ENCODE measurements at regions not wholly inside any gene's neighbourhood (a gene's known extent, or its start where the extent isn't known, plus 50 kb on each side); places are given as distances from the start of the nearest gene placed in this dataset.
"Not testable (repeated sequence)": the region's sequence is repeated elsewhere in the genome, so short reads cannot be mapped to it uniquely, and the experiment has no call there.

- DNase-seq (ENCODE audit: low read depth) = not testable (repeated sequence)
Observed at GRCh38 chr6:49274809-49275769, 188.0 kb downstream of the MMUT start.

GRCh38 chr6:49269190-49269589 lies 193.9 kb downstream of the MMUT start:
- DNase-seq (ENCODE audit: low read depth) = peak; percentile 41

- DNase-seq (ENCODE audit: low read depth) = no peak
Observed at GRCh38 chr6:49264909-49265308, 198.1 kb downstream of the MMUT start.

GRCh38 chr6:49264496-49264895 lies 198.6 kb downstream of the MMUT start:
- DNase-seq (ENCODE audit: low read depth) = no peak

- no peak for DNase-seq (ENCODE audit: low read depth)
Observed at GRCh38 chr6:49257549-49257948, 205.5 kb downstream of the MMUT start.

GRCh38 chr6:49255335-49255734 lies 207.7 kb downstream of the MMUT start:
- no peak for DNase-seq (ENCODE audit: low read depth)

GRCh38 chr6:49252901-49253300 lies 210.2 kb downstream of the MMUT start:
- no peak for DNase-seq (ENCODE audit: low read depth)

GRCh38 chr6:49233483-49233882 lies 229.6 kb downstream of the MMUT start:
- no peak for DNase-seq (ENCODE audit: low read depth)

- no peak for DNase-seq (ENCODE audit: low read depth)
Observed at GRCh38 chr6:49225471-49225870, 237.6 kb downstream of the MMUT start.

- DNase-seq (ENCODE audit: low read depth) = no peak
Observed at GRCh38 chr6:49220293-49220692, 242.8 kb downstream of the MMUT start.

- DNase-seq (ENCODE audit: low read depth) = no peak
Observed at GRCh38 chr6:49205526-49205925, 257.5 kb downstream of the MMUT start.

GRCh38 chr6:49202924-49203536 lies 260.0 kb downstream of the MMUT start:
- no peak for DNase-seq (ENCODE audit: low read depth)

GRCh38 chr6:49198015-49198414 lies 265.0 kb downstream of the MMUT start:
- no peak for DNase-seq (ENCODE audit: low read depth)

GRCh38 chr6:49162379-49162778 lies 300.7 kb downstream of the MMUT start:
- DNase-seq (ENCODE audit: low read depth) = not testable (repeated sequence)

- DNase-seq (ENCODE audit: low read depth) = no peak
Observed at GRCh38 chr6:49155316-49155715, 307.7 kb downstream of the MMUT start.

GRCh38 chr6:49151957-49152356 lies 311.1 kb downstream of the MMUT start:
- DNase-seq (ENCODE audit: low read depth) = no peak

- no peak for DNase-seq (ENCODE audit: low read depth)
Observed at GRCh38 chr6:49151461-49151860, 311.6 kb downstream of the MMUT start.

- no peak for DNase-seq (ENCODE audit: low read depth)
Observed at GRCh38 chr6:49151033-49151432, 312.0 kb downstream of the MMUT start.

GRCh38 chr6:49145280-49145679 lies 317.8 kb downstream of the MMUT start:
- no peak for DNase-seq (ENCODE audit: low read depth)

- DNase-seq (ENCODE audit: low read depth) = no peak
Observed at GRCh38 chr6:49142421-49143151, 320.5 kb downstream of the MMUT start.

- DNase-seq (ENCODE audit: low read depth) = no peak
Observed at GRCh38 chr6:49121970-49122369, 341.1 kb downstream of the MMUT start.

- no peak for DNase-seq (ENCODE audit: low read depth)
Observed at GRCh38 chr6:49118478-49118877, 344.6 kb downstream of the MMUT start.

GRCh38 chr6:49110916-49111315 lies 352.1 kb downstream of the MMUT start:
- no peak for DNase-seq (ENCODE audit: low read depth)

Data from stromal cell of bone marrow (primary cell).